BE2C (cell line): ENCODE measurements at regions not wholly inside any gene's neighbourhood (a gene's known extent, or its start where the extent isn't known, plus 50 kb on each side); places are given as distances from the start of the nearest gene placed in this dataset.

Experiments
- DNase-seq: peaks from one replicate; pipeline ENCODE4 v3.0.0-alpha.2; 2020
- H3K27me3 ChIP-seq: fragments of 250-450 bp; sonication (Bioruptor Pico); 2 replicates; pipeline ENCODE4 v1.5.1; 2020; ENCODE audit warnings: mild to moderate bottlenecking
- H3K36me3 ChIP-seq: fragments of 250-450 bp; sonication (Bioruptor Pico); 2 replicates; pipeline ENCODE4 v1.5.1; 2020; ENCODE audit warnings: mild to moderate bottlenecking
- H3K4me1 ChIP-seq: fragments of 250-450 bp; sonication (Bioruptor Pico); 2 replicates; pipeline ENCODE4 v1.5.1; 2020
- H3K4me3 ChIP-seq: 2 replicates; pipeline ENCODE4 v1.5.1; 2011; ENCODE audit warnings: low read depth, low read length
- H3K9me3 ChIP-seq: fragments of 250-450 bp; sonication (Bioruptor Pico); 2 replicates; pipeline ENCODE4 v1.5.1; 2020
- TF ChIP-seq, protein P1 (sequence below): IDR thresholded peaks from 2 replicates; pipeline ENCODE4 v1.5.1; 2012; ENCODE audit warnings: mild to moderate bottlenecking, low read depth, low read length

DNA sequence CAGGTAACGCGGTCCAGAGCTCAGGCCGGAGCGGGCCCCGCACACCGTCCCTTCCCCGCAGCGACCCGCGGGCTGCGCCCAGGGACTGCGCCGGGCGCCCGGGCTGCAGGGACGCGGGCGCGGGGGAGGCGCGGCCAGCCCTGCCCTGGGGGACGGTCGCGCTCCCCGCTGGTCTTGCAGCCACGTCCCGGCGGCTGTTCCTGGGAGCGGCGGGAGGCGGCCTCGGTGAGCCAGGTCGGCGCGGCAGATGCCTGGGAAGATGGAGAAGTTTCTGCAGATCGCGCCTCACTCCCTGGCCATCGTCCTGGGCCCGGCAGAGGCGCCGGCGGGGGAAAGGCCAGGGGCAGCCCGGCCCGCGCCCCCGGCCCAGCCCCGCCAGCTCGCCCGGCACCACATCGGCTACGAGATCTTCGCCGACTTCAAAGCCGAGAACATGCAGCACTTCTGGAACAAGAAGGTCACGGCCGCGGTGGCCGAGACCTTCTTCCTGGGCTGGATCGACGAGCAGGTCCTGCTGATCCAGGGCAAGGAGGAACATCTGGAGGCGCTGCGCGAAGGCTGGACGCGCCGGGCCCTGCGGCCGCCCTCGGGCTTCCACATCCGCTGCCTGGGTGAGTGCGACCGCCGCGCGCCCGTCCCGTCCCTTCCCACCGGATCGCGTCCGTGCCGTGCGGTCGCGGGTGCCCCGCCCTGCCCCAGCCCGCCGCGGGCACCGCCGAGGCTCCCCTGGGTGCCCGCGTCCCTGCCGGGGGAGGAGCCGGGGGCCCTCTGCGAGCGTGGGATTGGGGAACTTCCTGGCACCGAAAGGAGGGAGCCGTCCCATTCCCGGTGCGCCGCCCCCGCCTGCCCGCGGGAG, 107.4 kb upstream of the STOX2 start:
- Histone ChIP-seq H3K4me1 (no peaks in the 10 kb centered on the region), H3K36me3 (no peaks in the 10 kb centered on the region), H3K27me3 (peaks cover 41% of the 10 kb centered on the region), H3K9me3 (no peaks in the 10 kb centered on the region), H3K4me3 (peak overlapping the region; percentile 39)
- TF ChIP-seq, protein P1, sequence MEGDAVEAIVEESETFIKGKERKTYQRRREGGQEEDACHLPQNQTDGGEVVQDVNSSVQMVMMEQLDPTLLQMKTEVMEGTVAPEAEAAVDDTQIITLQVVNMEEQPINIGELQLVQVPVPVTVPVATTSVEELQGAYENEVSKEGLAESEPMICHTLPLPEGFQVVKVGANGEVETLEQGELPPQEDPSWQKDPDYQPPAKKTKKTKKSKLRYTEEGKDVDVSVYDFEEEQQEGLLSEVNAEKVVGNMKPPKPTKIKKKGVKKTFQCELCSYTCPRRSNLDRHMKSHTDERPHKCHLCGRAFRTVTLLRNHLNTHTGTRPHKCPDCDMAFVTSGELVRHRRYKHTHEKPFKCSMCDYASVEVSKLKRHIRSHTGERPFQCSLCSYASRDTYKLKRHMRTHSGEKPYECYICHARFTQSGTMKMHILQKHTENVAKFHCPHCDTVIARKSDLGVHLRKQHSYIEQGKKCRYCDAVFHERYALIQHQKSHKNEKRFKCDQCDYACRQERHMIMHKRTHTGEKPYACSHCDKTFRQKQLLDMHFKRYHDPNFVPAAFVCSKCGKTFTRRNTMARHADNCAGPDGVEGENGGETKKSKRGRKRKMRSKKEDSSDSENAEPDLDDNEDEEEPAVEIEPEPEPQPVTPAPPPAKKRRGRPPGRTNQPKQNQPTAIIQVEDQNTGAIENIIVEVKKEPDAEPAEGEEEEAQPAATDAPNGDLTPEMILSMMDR = no peak
- peak; percentile 47 for DNase-seq

DNA sequence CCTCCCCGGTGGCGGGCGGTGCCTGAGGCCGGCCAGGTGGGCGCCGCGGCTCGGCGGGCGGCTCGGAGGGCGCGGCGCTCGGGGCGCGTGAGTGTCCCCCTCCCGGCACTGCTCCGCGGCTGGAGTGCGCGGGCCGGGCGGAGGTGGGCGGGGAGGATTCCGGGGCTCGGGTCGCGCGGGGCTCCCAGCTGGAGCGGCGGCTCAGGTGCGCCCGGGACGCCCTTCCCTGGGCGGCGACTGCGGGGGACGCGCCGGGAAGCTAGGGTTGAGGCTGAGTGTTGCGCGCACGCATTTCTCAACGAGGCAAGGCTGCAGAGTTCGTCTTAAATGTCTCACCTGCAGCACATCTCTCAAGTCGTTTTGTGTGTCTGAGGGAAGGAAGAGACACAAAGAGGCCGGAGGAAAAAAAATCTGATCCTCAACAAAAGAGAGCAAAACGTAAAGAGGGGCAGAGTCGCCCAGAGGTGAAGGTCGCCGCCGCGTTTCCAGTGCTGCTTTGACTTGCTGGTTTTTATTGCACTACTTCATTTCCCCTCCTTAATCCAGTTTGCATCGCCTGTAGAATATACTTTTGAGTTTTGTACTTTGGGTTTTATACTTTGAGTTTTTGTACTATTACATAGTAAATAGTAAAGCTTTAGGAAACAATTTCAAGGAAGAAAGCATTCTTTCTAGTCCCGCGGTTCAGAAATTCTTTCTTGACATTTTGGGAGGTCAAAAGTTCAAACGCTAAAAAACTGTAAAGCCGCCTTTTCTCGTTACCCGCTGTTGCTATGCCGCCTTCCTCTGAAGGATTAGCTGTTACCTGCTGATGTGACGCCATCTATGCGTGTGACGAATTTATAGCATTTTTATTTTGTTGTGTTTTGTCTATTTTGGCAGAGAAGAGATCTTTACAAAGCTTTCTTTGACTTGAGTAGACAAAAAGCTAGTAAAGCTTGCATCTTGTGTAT, 106.5 kb upstream of the STOX2 start:
- peak overlapping the region; percentile 39; the same call in 1 of the 2 replicates for H3K4me3 ChIP-seq
- no peaks in the 10 kb centered on the region for H3K9me3 ChIP-seq
- peaks cover 41% of the 10 kb centered on the region for H3K27me3 ChIP-seq
- no peaks in the 10 kb centered on the region for H3K36me3 ChIP-seq
- DNase-seq = no peak
- TF ChIP-seq, protein P1 = no peak
- no peaks in the 10 kb centered on the region for H3K4me1 ChIP-seq

DNA sequence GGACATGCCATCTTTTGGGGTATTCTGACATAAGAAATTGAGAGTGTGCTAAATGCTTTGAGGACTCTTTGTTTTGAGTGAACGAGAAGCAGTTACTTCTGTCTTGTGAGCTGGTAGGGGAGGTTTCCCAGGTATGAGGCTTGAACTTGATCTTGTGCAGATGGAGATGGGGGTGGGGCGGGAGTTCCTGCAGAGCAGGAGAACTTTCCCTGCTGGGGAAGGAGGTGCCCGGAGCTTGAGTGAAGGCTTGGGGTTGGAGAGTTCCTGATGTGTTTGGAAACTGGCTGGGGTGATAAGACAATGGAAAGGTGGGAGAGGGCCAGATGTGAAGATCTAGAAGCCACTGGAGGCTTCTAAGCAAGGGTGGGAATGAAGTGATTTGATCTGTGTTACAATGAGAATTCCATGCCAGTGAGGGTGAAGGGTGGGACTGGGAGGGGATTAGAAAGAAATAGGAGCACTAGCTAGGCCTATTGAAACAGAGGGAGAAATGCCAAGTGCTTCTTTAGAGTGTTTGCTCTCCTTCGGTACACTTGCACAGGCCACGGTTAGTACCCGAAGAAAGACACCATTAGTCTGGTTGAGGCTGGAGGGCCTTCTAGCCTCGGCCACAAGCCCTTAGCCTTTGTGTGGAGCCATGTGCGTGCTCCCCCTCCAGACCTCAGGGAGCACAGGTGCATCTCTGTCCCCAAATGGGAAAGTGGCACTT, 103.5 kb upstream of the STOX2 start:
- no peak for DNase-seq
- TF ChIP-seq, protein P1 = no peak
- H3K27me3 ChIP-seq = peaks cover 41% of the 10 kb centered on the region

DNA sequence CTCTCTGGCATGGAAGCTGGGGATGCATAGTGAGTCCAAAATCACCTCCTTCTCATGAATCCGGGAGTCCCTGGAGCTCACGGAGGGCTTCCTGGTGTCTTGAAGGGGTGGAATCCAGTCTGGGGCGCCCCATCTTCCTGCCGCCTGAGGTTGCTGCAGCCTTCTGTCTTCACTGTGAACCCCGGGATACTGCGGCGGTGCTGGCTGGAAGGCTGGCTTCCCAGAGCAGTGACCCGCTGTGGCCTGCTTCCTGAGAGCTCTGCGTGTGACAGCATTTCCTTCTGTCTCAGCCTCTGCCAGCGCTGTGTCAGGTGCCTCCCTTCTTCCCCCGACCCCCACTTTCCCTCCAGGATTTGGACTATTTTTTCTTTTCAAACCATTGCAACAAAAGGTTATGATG, 98.8 kb upstream of the STOX2 start:
- Histone ChIP-seq H3K9me3 (no peaks in the 10 kb centered on the region), H3K27me3 (no peaks in the 10 kb centered on the region; the same call in 1 of the 2 replicates), H3K36me3 (no peaks in the 10 kb centered on the region), H3K4me3 (no peak overlapping the region), H3K4me1 (no peaks in the 10 kb centered on the region)
- DNase-seq = no peak
- TF ChIP-seq, protein P1 = no peak

More for the DNA sequence above, 103.5 kb upstream of the STOX2 start:
- H3K36me3 ChIP-seq = no peaks in the 10 kb centered on the region
- no peak overlapping the region for H3K4me3 ChIP-seq
- H3K4me1 ChIP-seq = no peaks in the 10 kb centered on the region
- no peaks in the 10 kb centered on the region for H3K9me3 ChIP-seq

DNA sequence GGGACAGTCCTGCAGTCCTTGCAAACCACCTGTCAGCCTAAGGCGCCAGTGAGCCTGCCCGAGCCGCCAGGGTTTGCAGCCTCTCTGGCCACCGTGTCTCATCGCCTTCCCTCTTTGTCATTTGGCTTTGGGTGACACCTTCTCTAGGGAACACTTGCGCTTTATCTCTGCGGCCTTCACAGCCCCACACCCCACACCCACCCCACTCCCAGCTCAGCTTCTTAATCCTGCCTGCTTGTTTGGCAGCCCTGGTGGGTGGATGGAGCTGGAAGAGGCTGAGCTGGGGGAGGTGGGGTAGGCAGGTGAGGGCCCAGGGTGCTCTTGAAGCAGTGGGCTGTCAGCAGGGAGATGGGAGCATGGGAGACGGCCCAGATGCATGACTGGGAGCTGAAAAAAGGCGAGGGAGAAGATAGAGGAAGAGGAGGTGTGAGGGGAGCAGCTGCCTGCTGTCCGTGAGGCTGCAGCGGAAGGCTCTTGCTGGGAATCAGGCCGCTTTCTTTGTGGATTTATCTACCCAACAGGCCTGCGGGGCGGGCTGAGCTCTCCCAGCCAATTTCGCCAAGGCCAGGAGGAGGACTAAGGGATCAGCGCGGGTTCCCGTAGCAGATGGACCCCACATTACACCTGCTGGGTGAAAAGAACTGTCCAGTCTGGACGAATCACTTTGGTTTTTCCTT, 97.5 kb upstream of the STOX2 start:
- Histone ChIP-seq H3K4me1 (no peaks in the 10 kb centered on the region), H3K9me3 (no peaks in the 10 kb centered on the region)

More for the DNA sequence above, 97.5 kb upstream of the STOX2 start:
- Histone ChIP-seq H3K36me3 (no peaks in the 10 kb centered on the region), H3K27me3 (no peaks in the 10 kb centered on the region; the same call in 1 of the 2 replicates), H3K4me3 (no peak overlapping the region)
- TF ChIP-seq, protein P1 = no peak
- no peak for DNase-seq
